Gastrocnemius medialis (tissue), 4 donors: ENCODE measurements at regions not wholly inside any gene's neighbourhood (a gene's known extent, or its start where the extent isn't known, plus 50 kb on each side); places are given as distances from the start of the nearest gene placed in this dataset.

Experiments used
- ATAC-seq, 2 donors: fragments of 150-250 bp; one replicate each; pipeline ENCODE4 v1.9.1; 2016
- DNase-seq, 2 donors: peaks; one replicate each; pipeline ENCODE4 v3.0.0-alpha.2; 2019
- H3K27ac ChIP-seq, 4 donors: fragments of 200-600 bp; sonication (generic); 1 replicate in 1 of 4; 2 replicates in 3 of 4; pipeline ENCODE4 v1.5.1; 2016 to 2018; ENCODE audit warnings: mild to moderate bottlenecking in 2 of 4, moderate library complexity in 1 of 4
- H3K27me3 ChIP-seq, 3 donors: fragments of 200-600 bp; sonication (generic) in 2 of 3; 1 replicate in 1 of 3; 2 replicates in 2 of 3; pipeline versions ENCODE4 v1.5.1 to v1.6.0; 2016 to 2019; ENCODE audit warnings: mild to moderate bottlenecking in 1 of 3, moderate library complexity in 1 of 3
- H3K36me3 ChIP-seq, 2 donors: fragments of 200-600 bp; sonication (generic) in 1 of 2; one replicate each; pipeline ENCODE4 v1.5.1; 2017 to 2018
- H3K4me1 ChIP-seq, 2 donors: fragments of 200-600 bp; sonication (generic) in 1 of 2; one replicate each; pipeline ENCODE4 v1.5.1; 2016 to 2017; ENCODE audit warnings: mild to moderate bottlenecking in 2 of 2
- H3K4me3 ChIP-seq, 4 donors: fragments of 200-600 bp; sonication (generic) in 3 of 4; 1 replicate in 1 of 4; 2 replicates in 3 of 4; pipeline ENCODE4 v1.5.1; 2016 to 2019; ENCODE audit warnings: mild to moderate bottlenecking in 2 of 4
- H3K9me3 ChIP-seq, 3 donors: fragments of 200-600 bp; sonication (generic) in 2 of 3; 1 replicate in 1 of 3; 2 replicates in 2 of 3; pipeline ENCODE4 v1.5.1; 2016 to 2019
- POLR2A ChIP-seq, 2 donors: fragments of 450-650 bp; IDR thresholded peaks; one replicate each; pipeline ENCODE4 v1.6.1; 2017; ENCODE audit warnings: antibody characterized with exemption in 2 of 2, mild to moderate bottlenecking in 2 of 2, moderate library complexity in 2 of 2
- in situ Hi-C, 4 donors: fragments of 200-750 bp; cut with MboI; loops; one replicate each; pipeline versions ENCODE4 v1.15.0 to v1.8.0; 2017; ENCODE audit warnings: low sequenced_read_pairs in 4 of 4
- intact Hi-C: fragments of 100-400 bp; cut with DNase I; formaldehyde crosslinking; loops from one replicate; pipeline ENCODE4 v1.15.1; 2023; ENCODE audit warnings: low total_unique reads
- TF ChIP-seq, protein P1 (sequence below), 5 experiments: fragments of 450-650 bp in 3 of 5; fragments of 200-600 bp in 2 of 5; sonication (generic) in 2 of 5; IDR thresholded peaks in 4 of 5; conservative IDR thresholded peaks in 1 of 5; 1 replicate in 4 of 5; 2 replicates in 1 of 5; pipeline ENCODE4 v1.5.1; 2016 to 2019; ENCODE audit warnings: antibody characterized with exemption in 5 of 5, mild to moderate bottlenecking in 3 of 5, moderate library complexity in 3 of 5

DNA sequence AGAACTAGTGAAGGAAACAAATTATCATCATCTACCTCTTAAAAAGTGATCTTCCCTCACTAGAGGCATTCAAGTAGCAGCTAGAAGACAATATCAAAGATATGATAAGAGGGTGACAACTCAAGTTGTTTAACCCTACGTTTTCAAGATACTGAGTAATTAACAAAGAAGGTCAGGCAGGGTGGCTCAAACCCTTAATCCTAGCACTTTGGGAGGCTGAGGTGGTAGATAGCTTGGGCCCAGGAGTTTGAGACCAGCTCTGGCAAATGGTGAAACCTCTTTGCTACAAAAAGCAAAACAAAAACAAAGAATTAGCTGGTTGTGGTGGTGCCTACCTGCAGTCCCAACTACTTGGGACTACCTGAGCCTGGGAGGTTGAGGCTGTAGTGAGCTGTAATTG, 408.2 kb upstream of the TUSC1 start:
- no peak for ATAC-seq
- H3K36me3 ChIP-seq: no peaks in the 10 kb centered on the region
- H3K4me3 ChIP-seq: no peak overlapping the region
- no peaks in the 10 kb centered on the region for H3K4me1 ChIP-seq
- H3K9me3 ChIP-seq: no peaks in the 10 kb centered on the region
- no peaks in the 10 kb centered on the region for H3K27me3 ChIP-seq
- no peak for DNase-seq
- H3K27ac ChIP-seq: no peak overlapping the region
- intact Hi-C loops (no loop called here), in situ Hi-C loops (no loop called here)
- TF ChIP-seq, protein P1, sequence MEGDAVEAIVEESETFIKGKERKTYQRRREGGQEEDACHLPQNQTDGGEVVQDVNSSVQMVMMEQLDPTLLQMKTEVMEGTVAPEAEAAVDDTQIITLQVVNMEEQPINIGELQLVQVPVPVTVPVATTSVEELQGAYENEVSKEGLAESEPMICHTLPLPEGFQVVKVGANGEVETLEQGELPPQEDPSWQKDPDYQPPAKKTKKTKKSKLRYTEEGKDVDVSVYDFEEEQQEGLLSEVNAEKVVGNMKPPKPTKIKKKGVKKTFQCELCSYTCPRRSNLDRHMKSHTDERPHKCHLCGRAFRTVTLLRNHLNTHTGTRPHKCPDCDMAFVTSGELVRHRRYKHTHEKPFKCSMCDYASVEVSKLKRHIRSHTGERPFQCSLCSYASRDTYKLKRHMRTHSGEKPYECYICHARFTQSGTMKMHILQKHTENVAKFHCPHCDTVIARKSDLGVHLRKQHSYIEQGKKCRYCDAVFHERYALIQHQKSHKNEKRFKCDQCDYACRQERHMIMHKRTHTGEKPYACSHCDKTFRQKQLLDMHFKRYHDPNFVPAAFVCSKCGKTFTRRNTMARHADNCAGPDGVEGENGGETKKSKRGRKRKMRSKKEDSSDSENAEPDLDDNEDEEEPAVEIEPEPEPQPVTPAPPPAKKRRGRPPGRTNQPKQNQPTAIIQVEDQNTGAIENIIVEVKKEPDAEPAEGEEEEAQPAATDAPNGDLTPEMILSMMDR (IDR thresholded peaks at IDR 0.05 in 4 of 5, conservative IDR thresholded peaks at IDR 0.05 in 1 of 5): no peak
- TF ChIP-seq POLR2A (IDR thresholded peaks at IDR 0.05): no peak

DNA sequence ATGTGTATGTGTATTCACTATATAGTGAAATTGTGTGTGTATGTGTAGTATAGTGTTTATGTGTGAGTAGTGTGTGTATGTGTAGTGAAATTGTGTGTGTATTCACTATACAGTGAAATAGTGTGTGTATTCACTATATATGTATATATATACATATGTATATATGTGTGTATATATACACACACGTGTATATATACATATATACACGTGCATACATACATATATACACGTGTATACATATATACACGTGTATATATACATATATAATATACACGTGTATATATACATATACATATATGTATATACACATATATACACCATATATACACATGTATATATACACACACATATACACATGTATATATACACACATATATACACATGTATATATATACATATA, 403.6 kb upstream of the TUSC1 start:
- H3K4me3 ChIP-seq: no peak overlapping the region
- no peak for TF ChIP-seq POLR2A (IDR thresholded peaks at IDR 0.05)
- TF ChIP-seq, protein P1 (IDR thresholded peaks at IDR 0.05 in 4 of 5, conservative IDR thresholded peaks at IDR 0.05 in 1 of 5): no peak
- intact Hi-C loops: no loop called here
- H3K4me1 ChIP-seq: no peaks in the 10 kb centered on the region
- no peak overlapping the region for H3K27ac ChIP-seq
- H3K36me3 ChIP-seq: no peaks in the 10 kb centered on the region
- no peaks in the 10 kb centered on the region for H3K27me3 ChIP-seq
- DNase-seq: no peak
- in situ Hi-C loops: no loop called here
- no peak for ATAC-seq
- H3K9me3 ChIP-seq: no peaks in the 10 kb centered on the region

DNA sequence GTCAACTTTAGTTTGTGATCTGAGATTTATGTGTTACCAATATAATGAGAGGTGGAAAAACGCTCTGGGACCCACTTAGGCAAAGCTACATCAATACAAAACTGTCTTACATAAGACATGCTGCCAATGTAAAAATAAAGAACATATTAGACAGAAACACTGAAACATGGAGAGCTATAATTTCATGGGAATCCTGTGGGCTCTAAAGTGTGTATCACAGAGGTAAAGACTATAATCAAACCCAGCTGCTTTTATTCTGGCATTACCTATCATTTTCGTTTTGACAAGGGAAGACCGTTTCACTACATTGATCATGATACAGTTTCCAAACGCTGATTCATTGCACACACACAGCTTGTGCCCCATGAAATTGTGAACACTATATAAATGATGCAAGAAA, 400.5 kb upstream of the TUSC1 start:
- no peaks in the 10 kb centered on the region for H3K36me3 ChIP-seq
- no peaks in the 10 kb centered on the region for H3K9me3 ChIP-seq
- no peaks in the 10 kb centered on the region for H3K27me3 ChIP-seq
- intact Hi-C loops (no loop called here), in situ Hi-C loops (no loop called here)
- no peaks in the 10 kb centered on the region for H3K4me1 ChIP-seq
- no peak overlapping the region for H3K4me3 ChIP-seq
- DNase-seq: no peak
- no peak for ATAC-seq
- no peak overlapping the region for H3K27ac ChIP-seq
- TF ChIP-seq POLR2A (IDR thresholded peaks at IDR 0.05): no peak
- TF ChIP-seq, protein P1 (IDR thresholded peaks at IDR 0.05 in 4 of 5, conservative IDR thresholded peaks at IDR 0.05 in 1 of 5): no peak

DNA sequence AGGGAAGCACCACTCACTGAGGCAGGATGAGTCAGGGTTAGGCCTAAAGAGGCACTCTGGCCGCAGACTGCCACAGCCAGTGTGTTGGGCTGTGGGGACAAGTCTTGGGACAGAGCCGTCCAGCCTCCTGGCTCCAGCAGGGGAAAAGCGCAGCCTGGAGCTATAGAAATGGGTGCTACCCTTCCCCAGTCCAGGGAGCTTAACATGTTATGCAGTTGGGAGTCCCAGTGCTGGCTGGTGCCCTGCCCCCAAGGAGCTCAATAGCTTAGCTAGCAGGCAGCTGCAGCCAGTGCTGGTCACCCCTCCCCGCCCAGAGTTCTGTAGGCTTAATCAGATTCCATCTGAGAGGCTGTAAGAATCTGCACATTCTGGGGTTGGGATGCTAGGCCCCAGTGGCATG, 399.6 kb upstream of the TUSC1 start:
- intact Hi-C loops: no loop called here
- DNase-seq: no peak
- H3K36me3 ChIP-seq: no peaks in the 10 kb centered on the region
- no peaks in the 10 kb centered on the region for H3K27me3 ChIP-seq
- no peak for ATAC-seq
- in situ Hi-C loops: no loop called here
- TF ChIP-seq, protein P1 (IDR thresholded peaks at IDR 0.05 in 4 of 5, conservative IDR thresholded peaks at IDR 0.05 in 1 of 5): no peak
- no peak for TF ChIP-seq POLR2A (IDR thresholded peaks at IDR 0.05)
- no peak overlapping the region for H3K27ac ChIP-seq
- H3K4me3 ChIP-seq: no peak overlapping the region
- H3K9me3 ChIP-seq: no peaks in the 10 kb centered on the region
- H3K4me1 ChIP-seq: no peaks in the 10 kb centered on the region

DNA sequence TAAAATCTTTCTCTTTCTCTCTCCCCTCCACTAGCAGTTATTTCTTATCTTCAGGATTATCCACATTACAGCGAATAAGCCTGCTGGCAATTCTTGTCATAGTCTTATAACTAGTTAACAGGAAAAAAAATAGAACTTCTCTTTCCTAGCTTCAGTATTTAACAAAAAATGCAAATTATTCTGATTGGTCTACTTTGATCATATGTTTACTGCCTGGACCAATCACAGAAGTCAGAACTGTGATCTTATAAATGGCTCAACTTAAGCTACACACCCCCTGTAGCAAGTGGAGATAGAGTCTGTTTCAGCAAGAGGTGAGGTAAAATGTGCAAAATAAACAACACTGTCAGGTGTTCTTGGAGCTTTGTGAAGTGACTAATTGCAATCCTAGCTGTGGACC, 389.4 kb upstream of the TUSC1 start:
- ATAC-seq (no peak), DNase-seq (no peak)
- intact Hi-C loops (loop anchor here (10.0 kb wide), 1 partner anchor 57 kb away; no protein-coding TSS in a partner anchor), in situ Hi-C loops (no loop called here)
- TF ChIP-seq, protein P1 (IDR thresholded peaks at IDR 0.05 in 4 of 5, conservative IDR thresholded peaks at IDR 0.05 in 1 of 5): no peak
- TF ChIP-seq POLR2A (IDR thresholded peaks at IDR 0.05): no peak
- Histone ChIP-seq H3K9me3 (no peaks in the 10 kb centered on the region), H3K4me3 (no peak overlapping the region), H3K4me1 (no peaks in the 10 kb centered on the region), H3K36me3 (no peaks in the 10 kb centered on the region), H3K27me3 (no peaks in the 10 kb centered on the region), H3K27ac (no peak overlapping the region)
